ENCODE measurements at regions not wholly inside any gene's neighbourhood (a gene's known extent, or its start where the extent isn't known, plus 50 kb on each side); places are given as distances from the start of the nearest gene placed in this dataset.
A peak's percentile ranks its signal among the peaks of the same experiment; 100 is the strongest.

GRCh38 chr11:134504146-134504905, 92.3 kb upstream of the B3GAT1 start:
- Mint-ChIP-seq H3K4me1 (ENCODE audit: low read depth) (no peaks in the 10 kb centered on the region), H3K27me3 (ENCODE audit: low read depth) (peaks cover 19% of the 10 kb centered on the region), H3K9me3 (ENCODE audit: low read depth) (no peaks in the 10 kb centered on the region), H3K36me3 (ENCODE audit: low read depth) (no peaks in the 10 kb centered on the region), H3K4me3 (ENCODE audit: unreplicated experiment) (no peak overlapping the region), H3K27ac (ENCODE audit: unreplicated experiment) (no peak overlapping the region)
- peak; percentile 61 for DNase-seq (ENCODE audit: low spot score)
- no peak for TF ChIP-seq CTCF (IDR thresholded peaks at IDR 0.05)

GRCh38 chr11:134503596-134503995, 91.6 kb upstream of the B3GAT1 start:
- peak; percentile 76 for DNase-seq (ENCODE audit: low spot score)
- no peaks in the 10 kb centered on the region for H3K9me3 Mint-ChIP-seq (ENCODE audit: low read depth)
- H3K36me3 Mint-ChIP-seq (ENCODE audit: low read depth), result no peaks in the 10 kb centered on the region
- no peaks in the 10 kb centered on the region for H3K4me1 Mint-ChIP-seq (ENCODE audit: low read depth)
- no peak for TF ChIP-seq CTCF (IDR thresholded peaks at IDR 0.05)
- H3K27me3 Mint-ChIP-seq (ENCODE audit: low read depth), result peaks cover 16% of the 10 kb centered on the region
- no peak overlapping the region for H3K4me3 Mint-ChIP-seq (ENCODE audit: unreplicated experiment)
- no peak overlapping the region for H3K27ac Mint-ChIP-seq (ENCODE audit: unreplicated experiment)

- Mint-ChIP-seq H3K4me1 (ENCODE audit: low read depth) (no peaks in the 10 kb centered on the region), H3K27me3 (ENCODE audit: low read depth) (peaks cover 14% of the 10 kb centered on the region), H3K27ac (ENCODE audit: unreplicated experiment) (no peak overlapping the region), H3K36me3 (ENCODE audit: low read depth) (no peaks in the 10 kb centered on the region), H3K9me3 (ENCODE audit: low read depth) (no peaks in the 10 kb centered on the region), H3K4me3 (ENCODE audit: unreplicated experiment) (no peak overlapping the region)
- no peak for TF ChIP-seq CTCF (IDR thresholded peaks at IDR 0.05)
- DNase-seq (ENCODE audit: low spot score), result peak; percentile 67
Observed at GRCh38 chr11:134503100-134503499, 91.1 kb upstream of the B3GAT1 start.

GRCh38 chr11:134502153-134502550, 90.1 kb upstream of the B3GAT1 start:
- Mint-ChIP-seq H3K4me3 (ENCODE audit: unreplicated experiment) (no peak overlapping the region), H3K4me1 (ENCODE audit: low read depth) (no peaks in the 10 kb centered on the region), H3K27ac (ENCODE audit: unreplicated experiment) (no peak overlapping the region), H3K9me3 (ENCODE audit: low read depth) (peaks cover under 1% of the 10 kb centered on the region), H3K27me3 (ENCODE audit: low read depth) (peaks cover 16% of the 10 kb centered on the region), H3K36me3 (ENCODE audit: low read depth) (no peaks in the 10 kb centered on the region)
- no peak for TF ChIP-seq CTCF (IDR thresholded peaks at IDR 0.05)
- DNase-seq (ENCODE audit: low spot score), result peak; percentile 56

GRCh38 chr11:134501406-134502152, 89.5 kb upstream of the B3GAT1 start:
- no peak for TF ChIP-seq CTCF (IDR thresholded peaks at IDR 0.05)
- no peaks in the 10 kb centered on the region for H3K4me1 Mint-ChIP-seq (ENCODE audit: low read depth)
- H3K27ac Mint-ChIP-seq (ENCODE audit: unreplicated experiment), result no peak overlapping the region
- H3K4me3 Mint-ChIP-seq (ENCODE audit: unreplicated experiment), result no peak overlapping the region
- H3K27me3 Mint-ChIP-seq (ENCODE audit: low read depth), result peaks cover 16% of the 10 kb centered on the region
- H3K36me3 Mint-ChIP-seq (ENCODE audit: low read depth), result peaks cover 3% of the 10 kb centered on the region
- peaks cover 7% of the 10 kb centered on the region for H3K9me3 Mint-ChIP-seq (ENCODE audit: low read depth)
- DNase-seq (ENCODE audit: low spot score), result peak; percentile 59

All from chondrocyte (in vitro differentiated cells).